GM12878 (cell line): ENCODE measurements at regions not wholly inside any gene's neighbourhood (a gene's known extent, or its start where the extent isn't known, plus 50 kb on each side); places are given as distances from the start of the nearest gene placed in this dataset.

Source experiments
- ATAC-seq: fragments of 200-7000 bp; cut with Tn5 transposase; 3 replicates; pipeline ENCODE4 v1.9.1; 2020; ENCODE audit warnings: mild to moderate bottlenecking, moderate library complexity
- BruUV-seq: library from RNA; stranded (reverse); fragments of 400-500 nt; replicated peaks from 2 replicates; lab custom pipeline; 2021; lab: Mats Ljungman, UMichigan
- CTCF ChIA-PET: fragments of 300-600 bp; sonication (Branson Sonifier 250); formaldehyde crosslinking; extraction: SDS; loops from one replicate; lab custom pipeline; 2021; ENCODE audit warnings: inconsistent platforms; lab: Yijun Ruan, JAX
- POLR2A ChIA-PET: fragments of 350-600 bp; formaldehyde crosslinking; extraction: SDS; loops from one replicate; lab custom pipeline; 2021; ENCODE audit warnings: inconsistent platforms; lab: Charles Lee
- RAD21 ChIA-PET: fragments of 300-600 bp; sonication (Branson Sonifier 250); formaldehyde crosslinking; loops from one replicate; lab custom pipeline; 2023; ENCODE audit warnings: antibody characterized with exemption; ENCODE audit not compliant: unreplicated experiment; lab: Charles Lee
- SMC1A ChIA-PET: fragments of 300-600 bp; sonication (Branson Sonifier 250); formaldehyde crosslinking; loops from one replicate; lab custom pipeline; 2023; ENCODE audit not compliant: unreplicated experiment, uncharacterized antibody; lab: Charles Lee
- DNase-seq: peaks from one replicate; pipeline ENCODE4 v3.0.0-alpha.2; 2011; ENCODE audit warnings: low read depth, low spot score
- FAIRE-seq: peaks from 3 replicates; lab custom pipeline; 2011; peaks lifted over from hg19 to GRCh38; lab: Jason Lieb, UNC
- H2AFZ ChIP-seq: 2 replicates; pipeline ENCODE4 v1.6.0; 2011; ENCODE audit warnings: low read depth, low read length, control low read depth; ENCODE audit not compliant: control insufficient read depth
- H3K27ac ChIP-seq: 2 replicates; pipeline ENCODE4 v1.5.1; 2011; ENCODE audit warnings: control low read depth; ENCODE audit not compliant: control insufficient read depth, insufficient read depth
- H3K27me3 ChIP-seq, 2 experiments: replicated peaks in 1 of 2; 2 replicates each; pipeline versions ENCODE4 v1.6.0 to v1.6.1; 2011; ENCODE audit warnings: low read length in 1 of 2; ENCODE audit not compliant: control insufficient read depth in 2 of 2, insufficient read depth in 2 of 2
- H3K36me3 ChIP-seq, 2 experiments: 2 replicates each; pipeline ENCODE4 v1.5.1; 2011; ENCODE audit warnings: low read length in 1 of 2; ENCODE audit not compliant: control insufficient read depth in 2 of 2, insufficient read depth in 2 of 2
- H3K4me1 ChIP-seq: 2 replicates; pipeline ENCODE4 v1.6.1; 2011; ENCODE audit warnings: mild to moderate bottlenecking, low read length, moderate library complexity, mixed read lengths; ENCODE audit not compliant: control insufficient read depth, insufficient read depth
- H3K4me2 ChIP-seq: 2 replicates; pipeline ENCODE4 v1.6.0; 2011; ENCODE audit warnings: control low read depth; ENCODE audit not compliant: control insufficient read depth, insufficient read depth
- H3K4me3 ChIP-seq: fragments of 200-600 bp; sonication (generic); 2 replicates; pipeline ENCODE4 v1.5.1; 2016
- H3K79me2 ChIP-seq: 2 replicates; pipeline ENCODE4 v1.6.0; 2011; ENCODE audit warnings: low read length; ENCODE audit not compliant: control insufficient read depth, insufficient read depth
- H3K9ac ChIP-seq: 2 replicates; pipeline ENCODE4 v1.8.0; 2011; ENCODE audit warnings: low read length, control low read depth, mixed read lengths; ENCODE audit not compliant: control insufficient read depth, insufficient read depth
- H3K9me3 ChIP-seq: replicated peaks from 3 replicates; pipeline ENCODE4 v1.5.1; 2011; ENCODE audit warnings: mild to moderate bottlenecking, low read length; ENCODE audit not compliant: control insufficient read depth, insufficient read depth
- H4K20me1 ChIP-seq: 2 replicates; pipeline ENCODE4 v1.6.0; 2011; ENCODE audit not compliant: control insufficient read depth, insufficient read depth
- BMI1 ChIP-seq: fragments of 450-650 bp; IDR thresholded peaks from 2 replicates; pipeline ENCODE4 v1.6.1; 2016; ENCODE audit warnings: mild to moderate bottlenecking, moderate library complexity, borderline replicate concordance
- CHD4 ChIP-seq: fragments of 200-600 bp; sonication (generic); IDR thresholded peaks from 2 replicates; pipeline ENCODE4 v1.6.1; 2016; ENCODE audit warnings: mild to moderate bottlenecking
- GABPA ChIP-seq: IDR thresholded peaks from 2 replicates; pipeline ENCODE4 v1.6.1; 2014; ENCODE audit warnings: antibody characterized with exemption, low read depth, mild to moderate bottlenecking, inconsistent platforms
- HDAC2 ChIP-seq: fragments of 200-600 bp; sonication (generic); IDR thresholded peaks from 2 replicates; pipeline ENCODE4 v1.6.1; 2017
- MYB ChIP-seq: fragments of 150-350 bp; IDR thresholded peaks from 2 replicates; pipeline ENCODE4 v1.6.1; 2014; ENCODE audit warnings: mild to moderate bottlenecking, low read depth, low read length, borderline replicate concordance
- MYC ChIP-seq: IDR thresholded peaks from 2 replicates; pipeline ENCODE4 v1.6.1; 2011; ENCODE audit warnings: mild to moderate bottlenecking, low read length, moderate library complexity, inconsistent platforms; ENCODE audit not compliant: insufficient read depth, insufficient replicate concordance, insufficient read length, severe bottlenecking
- PML ChIP-seq: IDR thresholded peaks from 2 replicates; pipeline ENCODE4 v1.6.1; 2012; ENCODE audit warnings: low read length, inconsistent platforms
- RAD21 ChIP-seq: IDR thresholded peaks from 2 replicates; pipeline ENCODE4 v1.6.1; 2011; ENCODE audit warnings: mild to moderate bottlenecking, low read depth, low read length, moderate library complexity; ENCODE audit not compliant: insufficient read depth
- SREBF1 ChIP-seq: IDR thresholded peaks from 2 replicates; pipeline ENCODE4 v1.6.1; 2012; ENCODE audit warnings: mild to moderate bottlenecking, low read length
- ZNF592 ChIP-seq: fragments of 450-650 bp; IDR thresholded peaks from 2 replicates; pipeline ENCODE4 v1.6.1; 2017; ENCODE audit warnings: mild to moderate bottlenecking, moderate library complexity
- whole genome bisulfite sequencing: methylation state at CpG from one replicate; pipeline ENCODE4 v1.1.6; 2016; ENCODE audit warnings: low lambda C conversion rate; ENCODE audit not compliant: insufficient replicate concordance, insufficient coverage; ENCODE audit errors: missing lambda C conversion rate; 5-methylcytosine and 5-hydroxymethylcytosine counted together
- in situ Hi-C: fragments of 300-500 bp; cut with MboI; formaldehyde crosslinking; loops from 9 replicates; pipeline ENCODE4 v1.14.3; 2018; ENCODE audit warnings: mixed read lengths
- intact Hi-C: fragments of 100-400 bp; cut with micrococcal nuclease; formaldehyde crosslinking; loops from one replicate; pipeline ENCODE4 v1.14.2; 2022; ENCODE audit not compliant: unreplicated experiment

DNA sequence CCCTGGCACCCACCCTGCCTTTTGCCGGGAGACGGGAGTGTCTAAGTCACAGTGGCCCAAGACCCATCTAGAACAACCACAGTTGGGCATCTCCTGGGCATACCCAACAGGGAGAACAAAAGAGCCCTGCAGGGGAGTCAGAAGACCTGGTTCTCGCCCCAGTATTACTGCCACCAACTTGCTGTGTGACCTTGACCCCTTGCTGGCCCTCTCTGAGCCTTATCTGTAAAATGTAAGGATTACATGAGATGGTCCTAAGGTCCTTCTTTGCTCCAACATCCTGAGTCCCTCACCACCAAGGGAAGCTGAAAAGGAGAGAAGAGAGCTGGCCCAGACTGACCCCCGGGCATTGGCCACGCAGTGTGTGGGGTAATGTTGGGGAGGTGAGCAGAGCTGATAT, 119.0 kb downstream of the CCT6B start (continued):
- TF ChIP-seq MYC (no peak), SREBF1 (no peak), RAD21 (no peak), BMI1 (no peak), GABPA (no peak), HDAC2 (no peak), ZNF592 (no peak), MYB (no peak), PML (no peak)

DNA sequence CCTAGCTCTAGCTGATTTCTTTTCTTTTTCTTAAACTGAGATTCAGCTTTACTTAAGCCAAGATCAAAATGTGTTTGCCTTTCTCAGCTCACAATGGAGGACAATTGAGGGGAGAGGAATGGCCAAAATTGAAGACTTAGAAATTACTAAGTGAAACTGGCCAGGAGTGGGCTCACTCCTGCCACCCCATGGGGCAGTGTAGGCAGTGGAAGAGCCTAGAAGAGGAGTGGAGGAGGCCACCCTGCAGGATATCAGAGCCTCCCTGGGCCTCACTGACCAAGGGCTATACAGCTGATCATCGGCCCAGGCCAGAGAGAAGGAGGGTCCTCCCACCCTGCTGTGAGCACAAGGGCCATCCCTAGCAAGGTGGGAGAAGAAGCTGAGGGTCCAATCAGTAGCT, 119.8 kb downstream of the CCT6B start:
- H3K4me2 ChIP-seq: no peak overlapping the region
- H3K79me2 ChIP-seq: no peaks in the 10 kb centered on the region
- ChIA-PET RAD21 (no interaction called here), SMC1A (interaction anchor here (0.6 kb wide), 1 partner anchor 299 kb away, joined by 3 read pairs; no protein-coding TSS in a partner anchor), CTCF (no interaction called here)
- DNase-seq: no peak
- TF ChIP-seq CHD4: no peak
- TF ChIP-seq, all 136 proteins: peak for 0
- intact Hi-C loops: no loop called here
- BruUV-seq: no TSS peak
- Histone ChIP-seq H4K20me1 (no peaks in the 10 kb centered on the region), H3K4me1 (no peaks in the 10 kb centered on the region), H3K27ac (no peak overlapping the region), H3K4me3 (no peak overlapping the region), H3K27me3 (peaks cover 0 to 3% of the 10 kb centered on the region in 2 experiments; a peak in 1 of 4 replicates), H3K36me3 (no peaks in the 10 kb centered on the region), H2AFZ (no peak overlapping the region), H3K9me3 (no peaks in the 10 kb centered on the region; the same call in 2 of the 3 replicates), H3K9ac (no peak overlapping the region)
- WGBS: 60% methylated on average over 1 of the region's 1 CpG
- POLR2A ChIA-PET: no interaction called here
- FAIRE-seq: no peak
- in situ Hi-C loops: no loop called here
- no peak for ATAC-seq
